Hepatocyte (in vitro differentiated cells): ENCODE measurements at regions not wholly inside any gene's neighbourhood (a gene's known extent, or its start where the extent isn't known, plus 50 kb on each side); places are given as distances from the start of the nearest gene placed in this dataset.

ENCODE experiments used
- DNase-seq: peaks from one replicate; pipeline ENCODE4 v3.0.0-alpha.2; 2016; ENCODE audit warnings: low spot score
- H2AFZ ChIP-seq: fragments of 200-600 bp; sonication (generic); 2 replicates; pipeline ENCODE4 v1.6.0; 2016; ENCODE audit warnings: antibody characterized with exemption, mild to moderate bottlenecking
- H3K27ac ChIP-seq: fragments of 200-600 bp; sonication (generic); 2 replicates; pipeline ENCODE4 v1.5.1; 2016; ENCODE audit warnings: mild to moderate bottlenecking
- H3K27me3 ChIP-seq: fragments of 200-600 bp; sonication (generic); 2 replicates; pipeline ENCODE4 v1.6.1; 2016
- H3K36me3 ChIP-seq: fragments of 200-600 bp; sonication (generic); replicated peaks from 2 replicates; pipeline ENCODE4 v1.5.1; 2016; ENCODE audit warnings: low read depth; ENCODE audit not compliant: insufficient read depth
- H3K4me1 ChIP-seq: fragments of 200-600 bp; sonication (generic); 2 replicates; pipeline ENCODE4 v1.5.1; 2016; ENCODE audit warnings: mild to moderate bottlenecking, moderate library complexity; ENCODE audit not compliant: insufficient read depth
- H3K4me2 ChIP-seq: fragments of 200-600 bp; sonication (generic); 2 replicates; pipeline ENCODE4 v1.6.0; 2016
- H3K4me3 ChIP-seq: fragments of 200-600 bp; sonication (generic); 2 replicates; pipeline ENCODE4 v1.5.1; 2016; ENCODE audit warnings: mild to moderate bottlenecking
- H3K79me2 ChIP-seq: fragments of 200-600 bp; sonication (generic); 2 replicates; pipeline ENCODE4 v1.6.0; 2017; ENCODE audit warnings: mild to moderate bottlenecking
- H3K9me2 ChIP-seq: fragments of 200-600 bp; sonication (generic); replicated peaks from 2 replicates; pipeline ENCODE4 v1.6.0; 2017; ENCODE audit warnings: mild to moderate bottlenecking; ENCODE audit not compliant: insufficient read depth
- H3K9me3 ChIP-seq: fragments of 200-600 bp; sonication (generic); 2 replicates; pipeline ENCODE4 v1.5.1; 2016; ENCODE audit warnings: low read depth, mild to moderate bottlenecking
- H4K20me1 ChIP-seq: fragments of 200-600 bp; sonication (generic); 2 replicates; pipeline ENCODE4 v1.6.0; 2016; ENCODE audit warnings: mild to moderate bottlenecking; ENCODE audit not compliant: insufficient read depth, poor library complexity, severe bottlenecking
- CTCF ChIP-seq: fragments of 200-600 bp; sonication (generic); IDR thresholded peaks from 2 replicates; pipeline ENCODE4 v1.5.1; 2016; ENCODE audit warnings: antibody characterized with exemption, mild to moderate bottlenecking; ENCODE audit not compliant: poor library complexity
- EZH2 ChIP-seq: fragments of 200-600 bp; sonication (generic); IDR thresholded peaks from 2 replicates; pipeline ENCODE4 v1.6.1; 2016; ENCODE audit warnings: antibody characterized with exemption, mild to moderate bottlenecking, borderline replicate concordance
- EZH2phosphoT487 ChIP-seq: fragments of 200-600 bp; sonication (generic); IDR thresholded peaks from one replicate; pipeline ENCODE4 v1.6.1; 2018; ENCODE audit warnings: antibody characterized with exemption, mild to moderate bottlenecking, low read depth, moderate library complexity; ENCODE audit not compliant: unreplicated experiment, severe bottlenecking
- WGBS: methylation state at CpG from one replicate; pipeline ENCODE4 v1.1.6; 2016; ENCODE audit warnings: low lambda C conversion rate; ENCODE audit errors: missing lambda C conversion rate; 5-methylcytosine and 5-hydroxymethylcytosine counted together

- Histone ChIP-seq H3K36me3 (no peaks in the 10 kb centered on the region), H3K9me2 (no peaks in the 10 kb centered on the region), H2AFZ (no peak overlapping the region), H4K20me1 (no peaks in the 10 kb centered on the region), H3K79me2 (no peaks in the 10 kb centered on the region), H3K4me3 (no peak overlapping the region), H3K9me3 (no peaks in the 10 kb centered on the region), H3K4me2 (no peak overlapping the region), H3K27ac (no peak overlapping the region), H3K4me1 (no peaks in the 10 kb centered on the region), H3K27me3 (peaks cover 4% of the 10 kb centered on the region)
- TF ChIP-seq EZH2 = no peak
- TF ChIP-seq EZH2phosphoT487 = no peak
- no peak for TF ChIP-seq CTCF
- no peak for DNase-seq
- 62% methylated on average over 2 of the region's 2 CpGs for WGBS
Measured at GRCh38 chr1:110771245-110772022, 96.7 kb upstream of the KCNA3 start.

DNA sequence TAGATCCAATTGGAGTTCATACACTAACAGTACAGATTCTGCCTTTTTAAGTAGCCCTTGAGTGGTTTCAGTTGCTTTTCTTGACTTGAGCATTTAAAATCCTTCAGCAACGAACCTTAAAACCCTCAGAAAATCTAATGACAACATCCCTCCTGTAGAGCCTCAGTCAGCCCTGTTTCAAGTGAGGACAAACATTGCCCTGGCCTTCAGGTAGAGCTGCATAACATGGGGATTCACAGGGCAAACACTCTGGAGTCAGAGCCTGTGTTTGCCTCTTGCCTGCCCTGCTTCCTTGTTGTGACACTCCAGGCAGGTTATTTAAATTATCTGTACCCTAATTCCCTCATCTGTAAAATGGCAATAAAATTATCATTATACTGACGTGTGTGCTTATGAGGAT is 96.1 kb upstream of the KCNA3 start:
- TF ChIP-seq EZH2 (no peak), EZH2phosphoT487 (no peak), CTCF (no peak)
- Histone ChIP-seq H3K27ac (no peak overlapping the region), H2AFZ (no peak overlapping the region), H3K9me3 (no peaks in the 10 kb centered on the region), H3K9me2 (no peaks in the 10 kb centered on the region), H3K4me2 (no peak overlapping the region), H4K20me1 (no peaks in the 10 kb centered on the region), H3K36me3 (no peaks in the 10 kb centered on the region), H3K79me2 (no peaks in the 10 kb centered on the region), H3K27me3 (peaks cover 4% of the 10 kb centered on the region), H3K4me1 (no peaks in the 10 kb centered on the region), H3K4me3 (no peak overlapping the region)
- no peak for DNase-seq
- 55% methylated on average over 2 of the region's 2 CpGs for WGBS

GRCh38 chr1:110768605-110769004 is 93.9 kb upstream of the KCNA3 start:
- TF ChIP-seq CTCF = no peak
- TF ChIP-seq EZH2phosphoT487 = no peak
- TF ChIP-seq EZH2 = no peak
- no peaks in the 10 kb centered on the region for H4K20me1 ChIP-seq
- H3K27me3 ChIP-seq = peaks cover 9% of the 10 kb centered on the region
- WGBS = 43% methylated on average over 2 of the region's 2 CpGs
- H3K79me2 ChIP-seq = no peaks in the 10 kb centered on the region
- H3K36me3 ChIP-seq = no peaks in the 10 kb centered on the region
- no peaks in the 10 kb centered on the region for H3K9me3 ChIP-seq
- H3K4me3 ChIP-seq = no peak overlapping the region
- no peak overlapping the region for H3K4me2 ChIP-seq
- no peaks in the 10 kb centered on the region for H3K9me2 ChIP-seq
- H3K4me1 ChIP-seq = no peaks in the 10 kb centered on the region
- DNase-seq = no peak
- H3K27ac ChIP-seq = no peak overlapping the region
- H2AFZ ChIP-seq = no peak overlapping the region

GRCh38 chr1:110766336-110766647 is 91.6 kb upstream of the KCNA3 start:
- Histone ChIP-seq H3K4me1 (no peaks in the 10 kb centered on the region), H3K4me2 (no peak overlapping the region), H3K9me2 (no peaks in the 10 kb centered on the region), H4K20me1 (no peaks in the 10 kb centered on the region), H3K4me3 (no peak overlapping the region), H3K79me2 (no peaks in the 10 kb centered on the region), H3K27ac (no peak overlapping the region), H3K36me3 (no peaks in the 10 kb centered on the region), H3K27me3 (peaks cover 12% of the 10 kb centered on the region), H3K9me3 (no peaks in the 10 kb centered on the region), H2AFZ (no peak overlapping the region)
- TF ChIP-seq CTCF (no peak), EZH2 (no peak), EZH2phosphoT487 (no peak)
- DNase-seq = no peak
- 4% methylated on average over 1 of the region's 1 CpG for WGBS
